Endothelial cell of umbilical vein (primary cell): ENCODE measurements at regions not wholly inside any gene's neighbourhood (a gene's known extent, or its start where the extent isn't known, plus 50 kb on each side); places are given as distances from the start of the nearest gene placed in this dataset.

Experiments
- CTCF ChIP-seq, 2 donors: IDR thresholded peaks; 1 replicate in 1 of 2; 2 replicates in 1 of 2; pipeline ENCODE4 v1.5.1; 2011; ENCODE audit warnings: low read length in 2 of 2, mild to moderate bottlenecking in 2 of 2, moderate library complexity in 2 of 2, control low read depth in 1 of 2, inconsistent platforms in 1 of 2, low read depth in 1 of 2; ENCODE audit not compliant: insufficient read depth in 1 of 2; ENCODE audit errors: extremely low read depth in 1 of 2
- MYC ChIP-seq: IDR thresholded peaks from one replicate; pipeline ENCODE4 v1.6.1; 2011; ENCODE audit warnings: mild to moderate bottlenecking, low read depth, low read length

- TF ChIP-seq CTCF (IDR thresholded peaks at IDR 0.05; ENCODE audit: extremely low read depth in 1 of 2, insufficient read depth in 1 of 2, low read depth in 1 of 2, low read length in 2 of 2) (no peak), MYC (no peak)
Measured at GRCh38 chr6:153735761-153736160, 303.3 kb upstream of the OPRM1 start.
